HepG2 (cell line): ENCODE measurements at regions not wholly inside any gene's neighbourhood (a gene's known extent, or its start where the extent isn't known, plus 50 kb on each side); places are given as distances from the start of the nearest gene placed in this dataset.

Experiments
- CTCF ChIP-seq: sonication (generic); formaldehyde crosslinking; IDR thresholded peaks from 2 replicates; pipeline ENCODE4 v1.5.0; 2020; ENCODE audit warnings: mild to moderate bottlenecking, missing genetic modification reagents, moderate library complexity
- HMGXB4 ChIP-seq, 2 experiments: sonication (generic) in 1 of 2; formaldehyde crosslinking in 1 of 2; IDR thresholded peaks; 2 replicates each; pipeline versions ENCODE4 v1.4.0 to v1.6.1; 2018 to 2020; ENCODE audit warnings: missing genetic modification reagents in 2 of 2, borderline replicate concordance in 1 of 2, low read depth in 1 of 2, mild to moderate bottlenecking in 1 of 2, missing biosample characterization in 1 of 2
- MAFK ChIP-seq, 2 experiments: IDR thresholded peaks in 1 of 2; conservative IDR thresholded peaks in 1 of 2; 2 replicates each; pipeline ENCODE4 v1.6.1; 2011; ENCODE audit warnings: improper control_type of control experiment in 2 of 2, low read length in 2 of 2
- MXI1 ChIP-seq: IDR thresholded peaks from 3 replicates; pipeline ENCODE4 v1.6.1; 2012; ENCODE audit warnings: low read depth, low read length, inconsistent platforms, borderline replicate concordance
- MYNN ChIP-seq: sonication (generic); formaldehyde crosslinking; IDR thresholded peaks from 2 replicates; pipeline ENCODE4 v1.4.0; 2020; ENCODE audit warnings: mild to moderate bottlenecking, low read depth, missing genetic modification reagents
- PREB ChIP-seq: sonication (generic); formaldehyde crosslinking; IDR thresholded peaks from 2 replicates; pipeline ENCODE4 v1.4.0; 2020; ENCODE audit warnings: missing genetic modification reagents
- REST ChIP-seq, 2 experiments: IDR thresholded peaks; 2 replicates each; pipeline ENCODE4 v1.6.1; 2011 to 2012; ENCODE audit warnings: low read length in 2 of 2, borderline replicate concordance in 1 of 2, low read depth in 1 of 2, mild to moderate bottlenecking in 1 of 2, moderate library complexity in 1 of 2
- SUZ12 ChIP-seq: fragments of 150-350 bp; IDR thresholded peaks from 2 replicates; pipeline ENCODE4 v1.6.1; 2014; ENCODE audit warnings: low read depth, low read length
- TOE1 ChIP-seq: sonication (generic); formaldehyde crosslinking; IDR thresholded peaks from 2 replicates; pipeline ENCODE4 v1.4.0; 2020; ENCODE audit warnings: mild to moderate bottlenecking, missing genetic modification reagents
- USF2 ChIP-seq, 2 experiments: sonication (generic) in 1 of 2; formaldehyde crosslinking in 1 of 2; IDR thresholded peaks; 2 replicates each; pipeline versions ENCODE4 v1.5.1 to v1.6.1; 2011 to 2020; ENCODE audit warnings: borderline replicate concordance in 1 of 2, low read depth in 1 of 2, low read length in 1 of 2, mild to moderate bottlenecking in 1 of 2, missing genetic modification reagents in 1 of 2, moderate library complexity in 1 of 2
- ZNF318 ChIP-seq: sonication (generic); formaldehyde crosslinking; IDR thresholded peaks from 2 replicates; pipeline ENCODE4 v1.4.0; 2020; ENCODE audit warnings: mild to moderate bottlenecking, missing genetic modification reagents
- ZNF776 ChIP-seq: sonication (generic); formaldehyde crosslinking; IDR thresholded peaks from 2 replicates; pipeline ENCODE4 v1.4.0; 2020; ENCODE audit warnings: mild to moderate bottlenecking, missing genetic modification reagents
- ZNF792 ChIP-seq: IDR thresholded peaks from 2 replicates; pipeline ENCODE4 v1.6.1; 2016

GRCh38 chr4:146029147-146029546 is 90.5 kb upstream of the ZNF827 start:
- no peak for TF ChIP-seq HMGXB4 (CRISPR knock-in tag; IDR thresholded peaks at IDR 0.05; ENCODE audit: borderline replicate concordance in 1 of 2, low read depth in 1 of 2)
- TF ChIP-seq CTCF (CRISPR knock-in tag): no peak
- no peak for TF ChIP-seq USF2 (IDR thresholded peaks at IDR 0.05; ENCODE audit: low read depth, low read length)
- no peak for TF ChIP-seq USF2 (CRISPR knock-in tag; IDR thresholded peaks at IDR 0.05; ENCODE audit: borderline replicate concordance)
- TF ChIP-seq ZNF792 (CRISPR knock-in tag): no peak
- TF ChIP-seq MYNN (CRISPR knock-in tag): no peak
- no peak for TF ChIP-seq SUZ12
- TF ChIP-seq ZNF776 (CRISPR knock-in tag): no peak
- TF ChIP-seq ZNF318 (CRISPR knock-in tag): no peak
- TF ChIP-seq PREB (CRISPR knock-in tag): no peak
- TF ChIP-seq REST (IDR thresholded peaks at IDR 0.05; ENCODE audit: borderline replicate concordance in 1 of 2, low read depth in 1 of 2, low read length in 2 of 2): no peak
- TF ChIP-seq MAFK (conservative IDR thresholded peaks at IDR 0.05 in 1 of 2, IDR thresholded peaks at IDR 0.05 in 1 of 2; ENCODE audit: low read length in 2 of 2): no peak
- TF ChIP-seq MXI1: no peak
- no peak for TF ChIP-seq TOE1
